ENCODE measurements at regions not wholly inside any gene's neighbourhood (a gene's known extent, or its start where the extent isn't known, plus 50 kb on each side); places are given as distances from the start of the nearest gene placed in this dataset.

GRCh38 chr11:28619846-28620540, 511.8 kb downstream of the METTL15 start:
- peak; percentile 87 for DNase-seq (ENCODE audit: low read depth)

- DNase-seq (ENCODE audit: low read depth), result peak; percentile 49
Observed at GRCh38 chr11:28618416-28618815, 510.2 kb downstream of the METTL15 start.

GRCh38 chr11:28616160-28616965, 508.2 kb downstream of the METTL15 start:
- no peak for DNase-seq (ENCODE audit: low read depth)

GRCh38 chr11:28615542-28615941, 507.4 kb downstream of the METTL15 start:
- peak; percentile 54 for DNase-seq (ENCODE audit: low read depth)

GRCh38 chr11:28606930-28607329, 498.7 kb downstream of the METTL15 start:
- peak; percentile 18 for DNase-seq (ENCODE audit: low read depth)

GRCh38 chr11:28599656-28600055, 491.5 kb downstream of the METTL15 start:
- DNase-seq (ENCODE audit: low read depth), result no peak

- no peak for DNase-seq (ENCODE audit: low read depth)
Observed at GRCh38 chr11:28598531-28598930, 490.3 kb downstream of the METTL15 start.

- peak; percentile 29 for DNase-seq (ENCODE audit: low read depth)
Observed at GRCh38 chr11:28596816-28597215, 488.6 kb downstream of the METTL15 start.

- DNase-seq (ENCODE audit: low read depth), result no peak
Observed at GRCh38 chr11:28592141-28592540, 484.0 kb downstream of the METTL15 start.

GRCh38 chr11:28584992-28585391, 476.8 kb downstream of the METTL15 start:
- DNase-seq (ENCODE audit: low read depth), result peak; percentile 25

GRCh38 chr11:28582506-28582905, 474.3 kb downstream of the METTL15 start:
- DNase-seq (ENCODE audit: low read depth), result no peak

- DNase-seq (ENCODE audit: low read depth), result peak; percentile 86
Observed at GRCh38 chr11:28581286-28582242, 473.4 kb downstream of the METTL15 start.

GRCh38 chr11:28571371-28571770, 463.2 kb downstream of the METTL15 start:
- no peak for DNase-seq (ENCODE audit: low read depth)

GRCh38 chr11:28569106-28569505, 460.9 kb downstream of the METTL15 start:
- no peak for DNase-seq (ENCODE audit: low read depth)

GRCh38 chr11:28566339-28567089, 458.3 kb downstream of the METTL15 start:
- DNase-seq (ENCODE audit: low read depth), result peak; percentile 98

GRCh38 chr11:28559492-28559891, 451.3 kb downstream of the METTL15 start:
- peak; percentile 60 for DNase-seq (ENCODE audit: low read depth)

GRCh38 chr11:28547321-28547741, 439.1 kb downstream of the METTL15 start:
- DNase-seq (ENCODE audit: low read depth), result no peak

- no peak for DNase-seq (ENCODE audit: low read depth)
Observed at GRCh38 chr11:28545536-28545935, 437.3 kb downstream of the METTL15 start.

GRCh38 chr11:28542561-28542960, 434.4 kb downstream of the METTL15 start:
- DNase-seq (ENCODE audit: low read depth), result no peak

GRCh38 chr11:28539239-28540030, 431.2 kb downstream of the METTL15 start:
- peak; percentile 52 for DNase-seq (ENCODE audit: low read depth)

- DNase-seq (ENCODE audit: low read depth), result peak; percentile 48
Observed at GRCh38 chr11:28537822-28538221, 429.6 kb downstream of the METTL15 start.
